DOHH2 (cell line): ENCODE measurements at regions not wholly inside any gene's neighbourhood (a gene's known extent, or its start where the extent isn't known, plus 50 kb on each side); places are given as distances from the start of the nearest gene placed in this dataset.

ENCODE experiments used
- EZH2phosphoT487 ChIP-seq: fragments of 200-600 bp; sonication (generic); IDR thresholded peaks from 2 replicates; pipeline ENCODE4 v1.6.1; 2017; ENCODE audit warnings: borderline replicate concordance, mild to moderate bottlenecking, antibody characterized with exemption, low read length, moderate library complexity, mixed read lengths
- TF ChIP-seq, protein P1 (sequence below): fragments of 200-600 bp; sonication (generic); IDR thresholded peaks from one replicate; pipeline ENCODE4 v1.5.1; 2014; ENCODE audit warnings: antibody characterized with exemption, mild to moderate bottlenecking, low read depth, low read length; ENCODE audit not compliant: poor library complexity, severe bottlenecking

DNA sequence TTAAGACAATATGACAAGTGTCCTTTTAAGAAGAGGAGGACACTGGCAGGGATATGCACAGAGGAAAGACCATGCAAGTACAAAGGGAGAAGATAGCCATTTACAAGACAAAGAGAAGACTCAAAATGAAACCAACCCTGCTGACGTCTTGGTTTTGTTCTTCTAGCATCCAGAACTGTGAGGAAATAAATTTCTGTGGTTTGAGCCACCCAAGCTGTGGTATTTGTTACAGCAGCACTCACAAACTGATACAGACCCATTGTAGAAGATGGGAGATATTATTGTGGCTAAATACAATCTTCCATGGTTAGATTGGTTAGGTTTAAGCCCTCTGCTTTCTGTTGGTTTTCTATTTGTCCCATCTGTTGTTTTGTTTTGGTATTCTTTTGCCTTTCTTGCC is 88.6 kb upstream of the SLC35F1 start:
- TF ChIP-seq, protein P1, sequence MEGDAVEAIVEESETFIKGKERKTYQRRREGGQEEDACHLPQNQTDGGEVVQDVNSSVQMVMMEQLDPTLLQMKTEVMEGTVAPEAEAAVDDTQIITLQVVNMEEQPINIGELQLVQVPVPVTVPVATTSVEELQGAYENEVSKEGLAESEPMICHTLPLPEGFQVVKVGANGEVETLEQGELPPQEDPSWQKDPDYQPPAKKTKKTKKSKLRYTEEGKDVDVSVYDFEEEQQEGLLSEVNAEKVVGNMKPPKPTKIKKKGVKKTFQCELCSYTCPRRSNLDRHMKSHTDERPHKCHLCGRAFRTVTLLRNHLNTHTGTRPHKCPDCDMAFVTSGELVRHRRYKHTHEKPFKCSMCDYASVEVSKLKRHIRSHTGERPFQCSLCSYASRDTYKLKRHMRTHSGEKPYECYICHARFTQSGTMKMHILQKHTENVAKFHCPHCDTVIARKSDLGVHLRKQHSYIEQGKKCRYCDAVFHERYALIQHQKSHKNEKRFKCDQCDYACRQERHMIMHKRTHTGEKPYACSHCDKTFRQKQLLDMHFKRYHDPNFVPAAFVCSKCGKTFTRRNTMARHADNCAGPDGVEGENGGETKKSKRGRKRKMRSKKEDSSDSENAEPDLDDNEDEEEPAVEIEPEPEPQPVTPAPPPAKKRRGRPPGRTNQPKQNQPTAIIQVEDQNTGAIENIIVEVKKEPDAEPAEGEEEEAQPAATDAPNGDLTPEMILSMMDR: no peak
- no peak for TF ChIP-seq EZH2phosphoT487
